ENCODE measurements at regions not wholly inside any gene's neighbourhood (a gene's known extent, or its start where the extent isn't known, plus 50 kb on each side); places are given as distances from the start of the nearest gene placed in this dataset.

DNA sequence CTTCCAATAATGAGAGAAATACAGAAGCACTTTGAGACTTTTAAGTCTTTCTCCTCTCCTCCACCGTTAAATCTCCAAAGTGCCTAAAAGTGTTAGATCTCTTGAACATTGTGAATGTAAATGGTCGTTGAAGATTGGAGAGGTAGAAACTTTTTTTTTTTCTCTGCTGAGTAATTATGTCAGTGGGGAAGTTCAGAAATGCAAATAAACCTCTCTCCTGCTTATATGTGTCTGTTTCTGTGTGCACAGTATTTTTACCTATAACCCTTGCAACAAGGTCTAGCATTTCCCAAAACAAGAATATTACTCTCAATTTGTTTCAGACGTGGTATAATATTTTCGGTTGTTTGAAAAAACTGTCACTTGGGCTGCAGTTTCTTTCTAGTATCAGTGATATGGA is 833.6 kb upstream of the CDH8 start:
- Histone ChIP-seq H3K23me2 (ENCODE audit: insufficient read length, low read depth, low read length, poor library complexity, severe bottlenecking) (no peaks in the 10 kb centered on the region), H3K4ac (ENCODE audit: low read depth, low read length) (no peak overlapping the region), H4K5ac (ENCODE audit: insufficient read length, low read depth, low read length) (no peak overlapping the region), H3K23ac (ENCODE audit: insufficient read length, low read depth, low read length) (no peak overlapping the region), H3K4me2 (ENCODE audit: insufficient read depth, insufficient read length, low read length) (no peak overlapping the region), H3K4me1 (ENCODE audit: insufficient read depth, low read length) (no peaks in the 10 kb centered on the region), H3K9me3 (ENCODE audit: control insufficient read depth, low read depth, low read length) (no peaks in the 10 kb centered on the region), H2BK15ac (ENCODE audit: low read depth, low read length) (no peak overlapping the region), H2AK5ac (ENCODE audit: insufficient read length, low read length) (no peak overlapping the region), H4K20me1 (ENCODE audit: control insufficient read depth, insufficient read depth, insufficient read length) (no peaks in the 10 kb centered on the region), H3K79me1 (ENCODE audit: insufficient read depth, low read depth, low read length, poor library complexity, severe bottlenecking) (no peaks in the 10 kb centered on the region), H3K27me3 (ENCODE audit: insufficient read depth, low read length) (no peaks in the 10 kb centered on the region), H3K27ac (ENCODE audit: insufficient read length, low read depth, low read length) (no peak overlapping the region), H2BK120ac (ENCODE audit: low read depth, low read length, poor library complexity, severe bottlenecking) (no peak overlapping the region), H3K56ac (ENCODE audit: insufficient read length, low read depth, low read length) (no peak overlapping the region), H3K18ac (ENCODE audit: insufficient read length, low read depth, low read length) (no peak overlapping the region), H2BK20ac (ENCODE audit: low read depth, low read length, poor library complexity, severe bottlenecking) (no peak overlapping the region), H3K14ac (ENCODE audit: insufficient read depth, low read length) (no peak overlapping the region), H2BK12ac (ENCODE audit: insufficient read length, low read depth, low read length) (no peak overlapping the region), H2BK5ac (ENCODE audit: insufficient read length, low read length) (no peak overlapping the region), H3T11ph (ENCODE audit: low read length) (no peak overlapping the region), H3K79me2 (ENCODE audit: insufficient read depth, low read length) (no peaks in the 10 kb centered on the region), H4K91ac (ENCODE audit: insufficient read length, low read depth, low read length) (no peak overlapping the region), H3K9ac (ENCODE audit: extremely low read depth, insufficient read length, low read length) (no peak overlapping the region), H2AFZ (ENCODE audit: low read length) (no peak overlapping the region), H4K8ac (replicated peaks; ENCODE audit: insufficient read length, low read depth, low read length) (no peak overlapping the region)
- no peak for DNase-seq
- no peak overlapping the region for H3K4me3 Mint-ChIP-seq
- peaks cover 0 to 9% (median 3%) of the 10 kb centered on the region in 3 experiments; a peak in 3 of 7 replicates for H3K36me3 Mint-ChIP-seq (ENCODE audit: insufficient read depth in 1 of 3, low read depth in 3 of 3)
- TF ChIP-seq, protein P1, sequence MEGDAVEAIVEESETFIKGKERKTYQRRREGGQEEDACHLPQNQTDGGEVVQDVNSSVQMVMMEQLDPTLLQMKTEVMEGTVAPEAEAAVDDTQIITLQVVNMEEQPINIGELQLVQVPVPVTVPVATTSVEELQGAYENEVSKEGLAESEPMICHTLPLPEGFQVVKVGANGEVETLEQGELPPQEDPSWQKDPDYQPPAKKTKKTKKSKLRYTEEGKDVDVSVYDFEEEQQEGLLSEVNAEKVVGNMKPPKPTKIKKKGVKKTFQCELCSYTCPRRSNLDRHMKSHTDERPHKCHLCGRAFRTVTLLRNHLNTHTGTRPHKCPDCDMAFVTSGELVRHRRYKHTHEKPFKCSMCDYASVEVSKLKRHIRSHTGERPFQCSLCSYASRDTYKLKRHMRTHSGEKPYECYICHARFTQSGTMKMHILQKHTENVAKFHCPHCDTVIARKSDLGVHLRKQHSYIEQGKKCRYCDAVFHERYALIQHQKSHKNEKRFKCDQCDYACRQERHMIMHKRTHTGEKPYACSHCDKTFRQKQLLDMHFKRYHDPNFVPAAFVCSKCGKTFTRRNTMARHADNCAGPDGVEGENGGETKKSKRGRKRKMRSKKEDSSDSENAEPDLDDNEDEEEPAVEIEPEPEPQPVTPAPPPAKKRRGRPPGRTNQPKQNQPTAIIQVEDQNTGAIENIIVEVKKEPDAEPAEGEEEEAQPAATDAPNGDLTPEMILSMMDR (conservative IDR thresholded peaks at IDR 0.05): no peak
- H3K4me1 Mint-ChIP-seq: peaks cover 0 to 5% of the 10 kb centered on the region in 2 experiments; a peak in 1 of 4 replicates
- no CpG with 5 or more reads among the region's 4 CpGs for WGBS (ENCODE audit: extremely low coverage, insufficient read length, low lambda C conversion rate)
- no peak overlapping the region; a peak in 1 of 7 replicates for H3K27ac Mint-ChIP-seq
- H3K27me3 Mint-ChIP-seq (ENCODE audit: low read depth): no peaks in the 10 kb centered on the region
- H3K9me3 Mint-ChIP-seq: peaks cover 3 to 8% of the 10 kb centered on the region in 2 experiments; a peak in 4 of 5 replicates

Data from H9 (cell line).